GM12891 (cell line): ENCODE measurements at regions not wholly inside any gene's neighbourhood (a gene's known extent, or its start where the extent isn't known, plus 50 kb on each side); places are given as distances from the start of the nearest gene placed in this dataset.
"Not testable (repeated sequence)": the region's sequence is repeated elsewhere in the genome, so short reads cannot be mapped to it uniquely, and the experiment has no call there.

Experiments used
- DNase-seq: peaks from one replicate; pipeline ENCODE4 v3.0.0; 2011; ENCODE audit warnings: low spot score; ENCODE audit not compliant: insufficient read length
- FAIRE-seq: peaks from 2 replicates; lab custom pipeline; 2011; peaks lifted over from hg19 to GRCh38; lab: Jason Lieb, UNC
- PAX5 ChIP-seq: IDR thresholded peaks from 2 replicates; pipeline ENCODE4 v1.6.1; 2011; ENCODE audit warnings: low read length, moderate library complexity, mild to moderate bottlenecking; ENCODE audit not compliant: insufficient read depth, severe bottlenecking
- POLR2A ChIP-seq: IDR thresholded peaks from 2 replicates; pipeline ENCODE4 v1.6.1; 2011; ENCODE audit warnings: low read depth, low read length, control low read depth
- POLR2AphosphoS5 ChIP-seq: IDR thresholded peaks from 2 replicates; pipeline ENCODE4 v1.6.1; 2011; ENCODE audit warnings: low read depth, low read length, control low read depth
- POU2F2 ChIP-seq: IDR thresholded peaks from 2 replicates; pipeline ENCODE4 v1.6.1; 2011; ENCODE audit warnings: low read depth, mild to moderate bottlenecking, control low read depth, low read length, moderate library complexity
- SPI1 ChIP-seq: IDR thresholded peaks from 2 replicates; pipeline ENCODE4 v1.6.1; 2011; ENCODE audit warnings: low read depth, low read length, control low read depth
- TAF1 ChIP-seq: IDR thresholded peaks from 2 replicates; pipeline ENCODE4 v1.6.1; 2011; ENCODE audit warnings: low read depth, low read length, control low read depth

- DNase-seq, result no peak
- TF ChIP-seq SPI1 (no peak), POLR2AphosphoS5 (no peak), PAX5 (no peak), POLR2A (no peak), TAF1 (no peak), POU2F2 (no peak)
- no peak for FAIRE-seq
These were observed 201.5 kb upstream of the COL11A1 start for GRCh38 chr1:103309786-103310185.

GRCh38 chr1:103307751-103308150 lies 199.4 kb upstream of the COL11A1 start:
- no peak for FAIRE-seq

GRCh38 chr1:103283841-103284669 lies 175.7 kb upstream of the COL11A1 start:
- TF ChIP-seq SPI1 (no peak), POLR2AphosphoS5 (no peak), TAF1 (no peak), PAX5 (no peak), POU2F2 (no peak), POLR2A (no peak)
- FAIRE-seq, result no peak

More at GRCh38 chr1:103307751-103308150, 199.4 kb upstream of the COL11A1 start:
- DNase-seq, result no peak
- TF ChIP-seq POLR2A (no peak), POLR2AphosphoS5 (no peak), TAF1 (no peak), PAX5 (no peak), POU2F2 (no peak), SPI1 (no peak)

GRCh38 chr1:103283371-103283770 lies 175.0 kb upstream of the COL11A1 start:
- no peak for DNase-seq
- no peak for FAIRE-seq
- TF ChIP-seq TAF1 (no peak), SPI1 (no peak), POU2F2 (no peak), POLR2AphosphoS5 (no peak), PAX5 (no peak), POLR2A (no peak)

More at GRCh38 chr1:103283841-103284669, 175.7 kb upstream of the COL11A1 start:
- DNase-seq, result no peak

- FAIRE-seq, result no peak
- no peak for TF ChIP-seq POLR2A
- no peak for TF ChIP-seq POU2F2
- TF ChIP-seq PAX5, result no peak
- TF ChIP-seq POLR2AphosphoS5, result no peak
- TF ChIP-seq TAF1, result no peak
- TF ChIP-seq SPI1, result no peak
These were observed 167.4 kb upstream of the COL11A1 start for GRCh38 chr1:103275725-103276124.

GRCh38 chr1:103274886-103275285 lies 166.6 kb upstream of the COL11A1 start:
- TF ChIP-seq POLR2A (no peak), PAX5 (no peak), POLR2AphosphoS5 (no peak), POU2F2 (no peak), TAF1 (no peak), SPI1 (no peak)
- DNase-seq (no peak), FAIRE-seq (no peak)

More at GRCh38 chr1:103275725-103276124, 167.4 kb upstream of the COL11A1 start:
- no peak for DNase-seq

- FAIRE-seq, result no peak
- TF ChIP-seq PAX5, result no peak
- TF ChIP-seq POLR2AphosphoS5, result no peak
- TF ChIP-seq SPI1, result no peak
- TF ChIP-seq TAF1, result no peak
- no peak for TF ChIP-seq POLR2A
- TF ChIP-seq POU2F2, result no peak
- no peak for DNase-seq
These were observed 164.8 kb upstream of the COL11A1 start for GRCh38 chr1:103273106-103273505.

- not testable (repeated sequence) for FAIRE-seq, DNase-seq
These were observed 163.1 kb upstream of the COL11A1 start for GRCh38 chr1:103271471-103271870.

- DNase-seq (no peak), FAIRE-seq (no peak)
- TF ChIP-seq TAF1 (no peak), POLR2AphosphoS5 (no peak), POU2F2 (no peak), SPI1 (no peak), POLR2A (no peak), PAX5 (no peak)
These were observed 159.6 kb upstream of the COL11A1 start for GRCh38 chr1:103267893-103268292.

- no peak for DNase-seq
- TF ChIP-seq SPI1 (no peak), POLR2A (no peak), POLR2AphosphoS5 (no peak), PAX5 (no peak), POU2F2 (no peak), TAF1 (no peak)
- no peak for FAIRE-seq
These were observed 158.9 kb upstream of the COL11A1 start for GRCh38 chr1:103267266-103267665.

GRCh38 chr1:103266036-103266435 lies 157.7 kb upstream of the COL11A1 start:
- DNase-seq (no peak), FAIRE-seq (no peak)
- no peak for TF ChIP-seq POU2F2

- DNase-seq (no peak), FAIRE-seq (no peak)
- no peak for TF ChIP-seq SPI1
- TF ChIP-seq POLR2A, result no peak
- no peak for TF ChIP-seq TAF1
- no peak for TF ChIP-seq POU2F2
- no peak for TF ChIP-seq PAX5
- no peak for TF ChIP-seq POLR2AphosphoS5
These were observed 157.2 kb upstream of the COL11A1 start for GRCh38 chr1:103265551-103265950.
